ENCODE measurements at regions not wholly inside any gene's neighbourhood (a gene's known extent, or its start where the extent isn't known, plus 50 kb on each side); places are given as distances from the start of the nearest gene placed in this dataset. TPM values are rescaled to one million over a fixed set of nuclear protein-coding genes. Genes with fewer than 3 reads are reported as not detected.

- ATAC-seq: no peak
Measured at GRCh38 chr1:22380024-22380785, 71.4 kb upstream of the ZBTB40 start.

GRCh38 chr1:22383526-22384294, 67.9 kb upstream of the ZBTB40 start:
- DNase-seq (ENCODE audit: low spot score): no peak
- no peak for ATAC-seq
- intact Hi-C loops (cut with DNase I): no loop called here

More at GRCh38 chr1:22380024-22380785, 71.4 kb upstream of the ZBTB40 start:
- intact Hi-C loops (cut with DNase I): no loop called here
- DNase-seq (ENCODE audit: low spot score): no peak

- ATAC-seq (no peak), DNase-seq (ENCODE audit: low spot score) (no peak)
- intact Hi-C loops (cut with DNase I): no loop called here
Measured at GRCh38 chr1:22385537-22385936, 66.1 kb upstream of the ZBTB40 start.

GRCh38 chr1:22386774-22387173, 64.9 kb upstream of the ZBTB40 start:
- DNase-seq (ENCODE audit: low spot score): no peak

GRCh38 chr1:22387919-22388580, 63.6 kb upstream of the ZBTB40 start:
- intact Hi-C loops (cut with DNase I): no loop called here
- ATAC-seq: no peak
- no peak for DNase-seq (ENCODE audit: low spot score)

More at GRCh38 chr1:22386774-22387173, 64.9 kb upstream of the ZBTB40 start:
- ATAC-seq: no peak
- intact Hi-C loops (cut with DNase I): no loop called here

- DNase-seq (ENCODE audit: low spot score) (no peak), ATAC-seq (no peak)
- intact Hi-C loops (cut with DNase I): no loop called here
Measured at GRCh38 chr1:22388671-22389450, 62.8 kb upstream of the ZBTB40 start.

- DNase-seq (ENCODE audit: low spot score) (no peak), ATAC-seq (no peak)
- intact Hi-C loops (cut with DNase I): no loop called here
Measured at GRCh38 chr1:22393587-22393986, 58.1 kb upstream of the ZBTB40 start.

GRCh38 chr1:22398656-22399420, 52.8 kb upstream of the ZBTB40 start:
- ATAC-seq (no peak), DNase-seq (ENCODE audit: low spot score) (no peak)
- intact Hi-C loops (cut with DNase I): no loop called here

- DNase-seq (ENCODE audit: low spot score) (no peak), ATAC-seq (no peak)
- intact Hi-C loops (cut with DNase I): no loop called here
Measured at GRCh38 chr1:22399421-22400091, 52.1 kb upstream of the ZBTB40 start.

Small RNA genes in the stretch of these regions (microRNA-seq; reads per million reads assigned to microRNA genes)
- gene MIR4418: not detected
